ENCODE measurements at regions not wholly inside any gene's neighbourhood (a gene's known extent, or its start where the extent isn't known, plus 50 kb on each side); places are given as distances from the start of the nearest gene placed in this dataset.

- no peak for TF ChIP-seq ATF3 (IDR thresholded peaks at IDR 0.05; ENCODE audit: insufficient read depth, low read depth, low read length)
- no peak for TF ChIP-seq KDM5A (IDR thresholded peaks at IDR 0.05; ENCODE audit: low read length)
- no peak for TF ChIP-seq ZNF274 (IDR thresholded peaks at IDR 0.05; ENCODE audit: borderline replicate concordance, extremely low read depth, low read length)
- no peak for TF ChIP-seq EP300 (IDR thresholded peaks at IDR 0.05; ENCODE audit: borderline replicate concordance in 1 of 2, low read depth in 2 of 2, low read length in 2 of 2)
- no peak for TF ChIP-seq CTCF (IDR thresholded peaks at IDR 0.05; ENCODE audit: control extremely low read depth in 1 of 3, insufficient read depth in 1 of 3, low read depth in 1 of 3, low read length in 3 of 3)
- TF ChIP-seq YY1 (IDR thresholded peaks at IDR 0.05; ENCODE audit: low read depth, low read length): no peak
- no peak for TF ChIP-seq CBX8 (IDR thresholded peaks at IDR 0.05; ENCODE audit: borderline replicate concordance, low read depth, low read length)
Observed at GRCh38 chr17:71615820-71616219, 505.0 kb upstream of the SOX9 start.
